DOHH2 (cell line): ENCODE measurements at regions not wholly inside any gene's neighbourhood (a gene's known extent, or its start where the extent isn't known, plus 50 kb on each side); places are given as distances from the start of the nearest gene placed in this dataset.

Experiments
- EZH2phosphoT487 ChIP-seq: fragments of 200-600 bp; sonication (generic); IDR thresholded peaks from 2 replicates; pipeline ENCODE4 v1.6.1; 2017; ENCODE audit warnings: borderline replicate concordance, mild to moderate bottlenecking, antibody characterized with exemption, low read length, moderate library complexity, mixed read lengths
- TF ChIP-seq, protein P1 (sequence below): fragments of 200-600 bp; sonication (generic); IDR thresholded peaks from one replicate; pipeline ENCODE4 v1.5.1; 2014; ENCODE audit warnings: antibody characterized with exemption, mild to moderate bottlenecking, low read depth, low read length; ENCODE audit not compliant: poor library complexity, severe bottlenecking

DNA sequence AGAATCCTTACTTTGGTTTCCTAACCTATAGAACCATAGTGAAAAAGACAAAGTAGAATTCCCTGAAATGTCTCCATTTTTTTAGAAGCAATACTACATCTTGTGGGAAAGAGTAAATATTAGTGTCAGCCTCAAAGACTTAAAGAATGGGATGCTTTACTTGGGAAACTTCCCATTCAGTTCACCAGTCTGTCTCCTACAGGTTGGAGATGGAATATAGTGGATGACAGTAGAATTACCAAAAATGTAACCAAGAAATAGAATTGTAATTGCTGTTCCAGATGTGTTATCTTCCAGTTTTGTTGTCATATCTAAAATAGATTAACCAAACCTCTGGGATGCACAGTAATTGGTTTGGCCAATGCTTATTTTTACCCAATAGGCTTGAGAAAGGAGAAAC lies 338.6 kb upstream of the GRID2 start:
- TF ChIP-seq, protein P1, sequence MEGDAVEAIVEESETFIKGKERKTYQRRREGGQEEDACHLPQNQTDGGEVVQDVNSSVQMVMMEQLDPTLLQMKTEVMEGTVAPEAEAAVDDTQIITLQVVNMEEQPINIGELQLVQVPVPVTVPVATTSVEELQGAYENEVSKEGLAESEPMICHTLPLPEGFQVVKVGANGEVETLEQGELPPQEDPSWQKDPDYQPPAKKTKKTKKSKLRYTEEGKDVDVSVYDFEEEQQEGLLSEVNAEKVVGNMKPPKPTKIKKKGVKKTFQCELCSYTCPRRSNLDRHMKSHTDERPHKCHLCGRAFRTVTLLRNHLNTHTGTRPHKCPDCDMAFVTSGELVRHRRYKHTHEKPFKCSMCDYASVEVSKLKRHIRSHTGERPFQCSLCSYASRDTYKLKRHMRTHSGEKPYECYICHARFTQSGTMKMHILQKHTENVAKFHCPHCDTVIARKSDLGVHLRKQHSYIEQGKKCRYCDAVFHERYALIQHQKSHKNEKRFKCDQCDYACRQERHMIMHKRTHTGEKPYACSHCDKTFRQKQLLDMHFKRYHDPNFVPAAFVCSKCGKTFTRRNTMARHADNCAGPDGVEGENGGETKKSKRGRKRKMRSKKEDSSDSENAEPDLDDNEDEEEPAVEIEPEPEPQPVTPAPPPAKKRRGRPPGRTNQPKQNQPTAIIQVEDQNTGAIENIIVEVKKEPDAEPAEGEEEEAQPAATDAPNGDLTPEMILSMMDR, result no peak
- no peak for TF ChIP-seq EZH2phosphoT487
